OCI-M2 (cell line): ENCODE measurements at regions not wholly inside any gene's neighbourhood (a gene's known extent, or its start where the extent isn't known, plus 50 kb on each side); places are given as distances from the start of the nearest gene placed in this dataset.

ENCODE experiments used
- DNase-seq: peaks from one replicate; lab custom pipeline; 2025; ENCODE audit not compliant: unreplicated experiment; lab: John Stamatoyannopoulos, UW

- no peak for DNase-seq
Observed at GRCh38 chr6:28585335-28585734, 59.7 kb downstream of the GPX5 start.

- DNase-seq = no peak
Observed at GRCh38 chr6:28586324-28586723, 60.6 kb downstream of the GPX5 start.

GRCh38 chr6:28586962-28587745 lies 61.5 kb downstream of the GPX5 start:
- DNase-seq = no peak

GRCh38 chr6:28587746-28588075 lies 62.0 kb downstream of the GPX5 start:
- DNase-seq = no peak

- no peak for DNase-seq
Observed at GRCh38 chr6:28588666-28589065, 63.0 kb downstream of the GPX5 start.

GRCh38 chr6:28589234-28589956 lies 63.7 kb downstream of the GPX5 start:
- DNase-seq = peak; percentile 85

- no peak for DNase-seq
Observed at GRCh38 chr6:28589957-28590349, 64.3 kb downstream of the GPX5 start.

GRCh38 chr6:28597217-28597835 lies 71.6 kb downstream of the GPX5 start:
- DNase-seq = peak; percentile 83

- DNase-seq = no peak
Observed at GRCh38 chr6:28597924-28598722, 72.4 kb downstream of the GPX5 start.

- no peak for DNase-seq
Observed at GRCh38 chr6:28598757-28599686, 73.3 kb downstream of the GPX5 start.

GRCh38 chr6:28600245-28600644 lies 74.6 kb downstream of the GPX5 start:
- DNase-seq = no peak

- DNase-seq = no peak
Observed at GRCh38 chr6:28603891-28604290, 78.2 kb downstream of the GPX5 start.

- DNase-seq = no peak
Observed at GRCh38 chr6:28606424-28607391, 81.0 kb downstream of the GPX5 start.

GRCh38 chr6:28607990-28608389 lies 82.3 kb downstream of the GPX5 start:
- no peak for DNase-seq

- DNase-seq = no peak
Observed at GRCh38 chr6:28609672-28610071, 84.0 kb downstream of the GPX5 start.

GRCh38 chr6:28615616-28615954 lies 89.9 kb downstream of the GPX5 start:
- DNase-seq = no peak

GRCh38 chr6:28615955-28616747 lies 90.5 kb downstream of the GPX5 start:
- no peak for DNase-seq

GRCh38 chr6:28618898-28619555 lies 93.3 kb downstream of the GPX5 start:
- DNase-seq = no peak
